ENCODE measurements at regions not wholly inside any gene's neighbourhood (a gene's known extent, or its start where the extent isn't known, plus 50 kb on each side); places are given as distances from the start of the nearest gene placed in this dataset.

GRCh38 chr20:12219798-12220197 lies 302.1 kb downstream of the BTBD3 start:
- no peak overlapping the region for H2BK12ac ChIP-seq (ENCODE audit: insufficient read length, low read depth, low read length)
- H3K9me3 ChIP-seq (ENCODE audit: control insufficient read depth, low read depth, low read length), result peaks cover 6% of the 10 kb centered on the region
- TF ChIP-seq, protein P1, sequence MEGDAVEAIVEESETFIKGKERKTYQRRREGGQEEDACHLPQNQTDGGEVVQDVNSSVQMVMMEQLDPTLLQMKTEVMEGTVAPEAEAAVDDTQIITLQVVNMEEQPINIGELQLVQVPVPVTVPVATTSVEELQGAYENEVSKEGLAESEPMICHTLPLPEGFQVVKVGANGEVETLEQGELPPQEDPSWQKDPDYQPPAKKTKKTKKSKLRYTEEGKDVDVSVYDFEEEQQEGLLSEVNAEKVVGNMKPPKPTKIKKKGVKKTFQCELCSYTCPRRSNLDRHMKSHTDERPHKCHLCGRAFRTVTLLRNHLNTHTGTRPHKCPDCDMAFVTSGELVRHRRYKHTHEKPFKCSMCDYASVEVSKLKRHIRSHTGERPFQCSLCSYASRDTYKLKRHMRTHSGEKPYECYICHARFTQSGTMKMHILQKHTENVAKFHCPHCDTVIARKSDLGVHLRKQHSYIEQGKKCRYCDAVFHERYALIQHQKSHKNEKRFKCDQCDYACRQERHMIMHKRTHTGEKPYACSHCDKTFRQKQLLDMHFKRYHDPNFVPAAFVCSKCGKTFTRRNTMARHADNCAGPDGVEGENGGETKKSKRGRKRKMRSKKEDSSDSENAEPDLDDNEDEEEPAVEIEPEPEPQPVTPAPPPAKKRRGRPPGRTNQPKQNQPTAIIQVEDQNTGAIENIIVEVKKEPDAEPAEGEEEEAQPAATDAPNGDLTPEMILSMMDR (conservative IDR thresholded peaks at IDR 0.05), result no peak
- H3K56ac ChIP-seq (ENCODE audit: insufficient read length, low read depth, low read length), result no peak overlapping the region
- H3K79me2 ChIP-seq (ENCODE audit: insufficient read depth, low read length), result no peaks in the 10 kb centered on the region
- no peaks in the 10 kb centered on the region; the same call in 1 of the 2 replicates for H3K4me1 ChIP-seq (ENCODE audit: insufficient read depth, low read length)
- no peaks in the 10 kb centered on the region for H3K23me2 ChIP-seq (ENCODE audit: insufficient read length, low read depth, low read length, poor library complexity, severe bottlenecking)
- H3K4me3 Mint-ChIP-seq, result no peak overlapping the region
- H2AK5ac ChIP-seq (ENCODE audit: insufficient read length, low read length), result no peak overlapping the region
- no peak overlapping the region for H4K91ac ChIP-seq (ENCODE audit: insufficient read length, low read depth, low read length)
- H3K27me3 ChIP-seq (ENCODE audit: insufficient read depth, low read length), result no peaks in the 10 kb centered on the region
- no peaks in the 10 kb centered on the region for H3K79me1 ChIP-seq (ENCODE audit: insufficient read depth, low read depth, low read length, poor library complexity, severe bottlenecking)
- H4K5ac ChIP-seq (ENCODE audit: insufficient read length, low read depth, low read length), result no peak overlapping the region
- no peak overlapping the region for H3K23ac ChIP-seq (ENCODE audit: insufficient read length, low read depth, low read length)
- H2AFZ ChIP-seq (ENCODE audit: low read length), result no peak overlapping the region
- H3K14ac ChIP-seq (ENCODE audit: insufficient read depth, low read length), result no peak overlapping the region
- no peak overlapping the region for H3T11ph ChIP-seq (ENCODE audit: low read length)
- no peak overlapping the region for H2BK120ac ChIP-seq (ENCODE audit: low read depth, low read length, poor library complexity, severe bottlenecking)
- no peak overlapping the region for H3K4me2 ChIP-seq (ENCODE audit: insufficient read depth, insufficient read length, low read length)
- H2BK5ac ChIP-seq (ENCODE audit: insufficient read length, low read length), result no peak overlapping the region
- H3K4ac ChIP-seq (ENCODE audit: low read depth, low read length), result no peak overlapping the region
- no peak overlapping the region for H3K27ac Mint-ChIP-seq
- no peak overlapping the region for H3K18ac ChIP-seq (ENCODE audit: insufficient read length, low read depth, low read length)
- no peak overlapping the region for H3K27ac ChIP-seq (ENCODE audit: insufficient read length, low read depth, low read length)
- no peak for DNase-seq
- no peak overlapping the region for H2BK15ac ChIP-seq (ENCODE audit: low read depth, low read length)
- no CpG with 5 or more reads among the region's 2 CpGs for WGBS (ENCODE audit: extremely low coverage, insufficient read length, low lambda C conversion rate)
- no peak overlapping the region for H3K9ac ChIP-seq (ENCODE audit: extremely low read depth, insufficient read length, low read length)
- H3K27me3 Mint-ChIP-seq (ENCODE audit: low read depth), result no peaks in the 10 kb centered on the region
- H3K36me3 Mint-ChIP-seq (ENCODE audit: insufficient read depth in 1 of 3, low read depth in 3 of 3), result 0 out of 7 replicates have a peak, but pooled peaks cover 0 to 4% (median 0%) of the 10 kb centered on the region in 3 experiments
- peaks cover 10% of the 10 kb centered on the region in 2 experiments for H3K4me1 Mint-ChIP-seq
- no peaks in the 10 kb centered on the region for H4K20me1 ChIP-seq (ENCODE audit: control insufficient read depth, insufficient read depth, insufficient read length)
- H3K9me3 Mint-ChIP-seq, result peaks cover 3% of the 10 kb centered on the region in 2 experiments; a peak in 3 of 5 replicates
- H4K8ac ChIP-seq (replicated peaks; ENCODE audit: insufficient read length, low read depth, low read length), result no peak overlapping the region
- no peak overlapping the region for H2BK20ac ChIP-seq (ENCODE audit: low read depth, low read length, poor library complexity, severe bottlenecking)
